Panc1 (cell line): ENCODE measurements at regions not wholly inside any gene's neighbourhood (a gene's known extent, or its start where the extent isn't known, plus 50 kb on each side); places are given as distances from the start of the nearest gene placed in this dataset.

ENCODE experiments used
- CTCF ChIP-seq: fragments of 450-650 bp; IDR thresholded peaks from 2 replicates; pipeline ENCODE4 v1.5.1; 2017; ENCODE audit warnings: mild to moderate bottlenecking
- POLR2AphosphoS5 ChIP-seq: IDR thresholded peaks from 2 replicates; pipeline ENCODE4 v1.6.1; 2012; ENCODE audit warnings: mild to moderate bottlenecking, low read depth, low read length, moderate library complexity

DNA sequence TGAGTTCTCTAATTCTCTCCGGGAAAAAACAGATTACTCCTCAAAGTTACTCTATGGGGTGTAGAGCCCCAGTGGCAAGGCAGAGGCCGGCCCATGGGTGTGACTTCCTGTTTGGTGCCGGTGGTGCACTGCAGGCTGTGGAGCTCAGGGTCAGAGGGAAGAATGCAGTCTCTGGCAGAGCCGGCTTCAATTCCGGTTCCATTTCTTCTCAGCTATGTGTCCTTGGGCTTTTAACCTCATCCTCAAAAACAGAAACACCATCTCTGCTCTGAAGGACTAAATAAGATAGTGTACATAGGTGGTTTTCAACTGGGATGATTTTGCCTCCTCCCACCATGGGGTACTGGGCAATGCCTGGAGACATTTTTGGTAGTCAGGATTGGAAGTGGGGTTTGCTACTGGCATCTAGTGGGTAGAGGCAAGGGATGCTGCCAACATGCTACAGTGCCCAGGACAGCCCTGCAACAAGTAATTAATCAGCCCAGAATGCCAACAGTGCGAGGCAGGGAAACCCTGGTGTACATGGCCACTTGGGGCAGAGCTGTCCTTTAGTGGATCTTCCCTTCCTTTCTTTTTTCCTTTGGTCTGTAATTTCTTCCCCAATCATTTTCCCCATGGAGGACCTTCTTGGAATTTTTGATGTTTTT is 81.2 kb downstream of the INSIG2 start:
- TF ChIP-seq CTCF (no peak), POLR2AphosphoS5 (no peak)
